Astrocyte (in vitro differentiated cells and primary cell): ENCODE measurements at regions not wholly inside any gene's neighbourhood (a gene's known extent, or its start where the extent isn't known, plus 50 kb on each side); places are given as distances from the start of the nearest gene placed in this dataset.

Source experiments
- CTCF ChIP-seq: IDR thresholded peaks from 2 replicates; pipeline ENCODE4 v1.5.1; 2011; ENCODE audit warnings: low read depth, mild to moderate bottlenecking, inconsistent platforms, low read length, moderate library complexity; ENCODE audit not compliant: insufficient read depth
- EZH2 ChIP-seq: IDR thresholded peaks from 2 replicates; pipeline ENCODE4 v1.6.1; 2012; ENCODE audit warnings: mild to moderate bottlenecking, low read length, inconsistent platforms; ENCODE audit not compliant: insufficient read depth

- no peak for TF ChIP-seq CTCF
- no peak for TF ChIP-seq EZH2
These were observed 703.6 kb upstream of the FAM241A start for GRCh38 chr4:111441687-111442086.
